B cell (primary cell): ENCODE measurements at regions not wholly inside any gene's neighbourhood (a gene's known extent, or its start where the extent isn't known, plus 50 kb on each side); places are given as distances from the start of the nearest gene placed in this dataset.

Experiments used
- ATAC-seq: fragments of 200-7000 bp; cut with Tn5 transposase; one replicate; pipeline ENCODE4 v1.10.0; 2021; ENCODE audit warnings: low read depth, mild to moderate bottlenecking, moderate number of reproducible peaks, moderate library complexity
- CTCF ChIA-PET: fragments of 350-600 bp; sonication (Branson Sonifier 250); formaldehyde crosslinking; loops from one replicate; lab custom pipeline; 2021; ENCODE audit warnings: antibody characterized with exemption, inconsistent platforms; lab: Charles Lee
- POLR2A ChIA-PET: fragments of 350-600 bp; sonication (Branson Sonifier 250); formaldehyde crosslinking; loops from one replicate; lab custom pipeline; 2021; ENCODE audit warnings: antibody characterized with exemption; lab: Charles Lee
- DNase-seq: peaks from one replicate; pipeline ENCODE4 v3.0.0; 2013
- H2AFZ ChIP-seq: 2 replicates; pipeline ENCODE4 v1.6.1; 2012; ENCODE audit warnings: mild to moderate bottlenecking, low read depth, low read length; ENCODE audit not compliant: insufficient read depth, poor library complexity, severe bottlenecking
- H3K27ac ChIP-seq, 2 donors: 1 replicate in 1 of 2; 2 replicates in 1 of 2; pipeline ENCODE4 v1.5.1; 2012 to 2013; ENCODE audit warnings: low read length in 2 of 2, mild to moderate bottlenecking in 2 of 2, moderate library complexity in 1 of 2
- H3K27me3 ChIP-seq, 4 experiments: fragments of 200-600 bp in 1 of 4; sonication (generic) in 1 of 4; replicated peaks in 1 of 4; 1 replicate in 2 of 4; 2 replicates in 2 of 4; pipeline versions ENCODE4 v1.6.1 to v1.7.0; 2013 to 2016; ENCODE audit warnings: low read length in 3 of 4, mild to moderate bottlenecking in 2 of 4, mixed read lengths in 1 of 4, moderate library complexity in 1 of 4; ENCODE audit not compliant: insufficient read depth in 4 of 4, control insufficient read depth in 3 of 4; ENCODE audit errors: control extremely low read depth in 1 of 4
- H3K36me3 ChIP-seq, 2 experiments: replicated peaks in 1 of 2; 1 replicate in 1 of 2; 2 replicates in 1 of 2; pipeline versions ENCODE4 v1.6.1 to v1.7.1; 2013; ENCODE audit warnings: low read length in 1 of 2; ENCODE audit not compliant: insufficient read depth in 2 of 2, control insufficient read depth in 1 of 2; ENCODE audit errors: control extremely low read depth in 1 of 2, extremely low read depth in 1 of 2
- H3K4me1 ChIP-seq, 2 donors: fragments of 200-600 bp in 1 of 2; sonication (generic) in 1 of 2; 1 replicate in 1 of 2; 2 replicates in 1 of 2; pipeline versions ENCODE4 v1.5.1 to v1.6.1; 2013 to 2017; ENCODE audit warnings: low read length in 2 of 2; ENCODE audit not compliant: control insufficient read depth in 2 of 2, insufficient read depth in 2 of 2
- H3K4me2 ChIP-seq: replicated peaks from 2 replicates; pipeline ENCODE3; 2012; ENCODE audit warnings: mild to moderate bottlenecking, low read depth, low read length; ENCODE audit not compliant: poor library complexity, severe bottlenecking
- H3K4me3 ChIP-seq, 5 experiments: fragments of 200-600 bp in 1 of 5; sonication (generic) in 1 of 5; 1 replicate in 3 of 5; 2 replicates in 2 of 5; pipeline versions ENCODE4 v1.5.1 to v1.7.0; 2011 to 2016; ENCODE audit warnings: low read length in 4 of 5, mild to moderate bottlenecking in 4 of 5, low read depth in 2 of 5, control low read depth in 1 of 5, moderate library complexity in 1 of 5; ENCODE audit not compliant: insufficient read depth in 1 of 5; ENCODE audit errors: control extremely low read depth in 1 of 5, extremely low read depth in 1 of 5
- H3K79me2 ChIP-seq: fragments of 200-600 bp; sonication (generic); one replicate; pipeline ENCODE4 v1.6.0; 2016; ENCODE audit warnings: low read length; ENCODE audit not compliant: control insufficient read depth, insufficient read depth
- H3K9ac ChIP-seq: fragments of 200-600 bp; sonication (generic); 2 replicates; pipeline ENCODE4 v1.6.1; 2017; ENCODE audit warnings: mild to moderate bottlenecking, low read length, moderate library complexity
- H3K9me3 ChIP-seq, 3 donors: one replicate each; pipeline versions ENCODE4 v1.6.1 to v1.7.1; 2013; ENCODE audit warnings: low read length in 2 of 3; ENCODE audit not compliant: control insufficient read depth in 2 of 3, insufficient read depth in 1 of 3; ENCODE audit errors: control extremely low read depth in 1 of 3
- H4K20me1 ChIP-seq: 2 replicates; pipeline ENCODE4 v1.6.0; 2012; ENCODE audit warnings: mild to moderate bottlenecking, low read length; ENCODE audit not compliant: insufficient read depth, control insufficient read depth, poor library complexity, severe bottlenecking
- H3K27ac Mint-ChIP-seq: one replicate; pipeline ENCODE4 v1.8.0; 2021; ENCODE audit warnings: mixed read lengths
- H3K27me3 Mint-ChIP-seq: one replicate; pipeline ENCODE4 v1.8.0; 2021; ENCODE audit warnings: mixed read lengths
- H3K4me1 Mint-ChIP-seq: one replicate; pipeline ENCODE4 v1.8.0; 2021; ENCODE audit warnings: mixed read lengths
- H3K4me3 Mint-ChIP-seq: one replicate; pipeline ENCODE4 v1.8.0; 2021; ENCODE audit warnings: mixed read lengths
- H3K9me3 Mint-ChIP-seq: one replicate; pipeline ENCODE4 v1.8.0; 2022; ENCODE audit warnings: mixed read lengths; ENCODE audit not compliant: insufficient read depth
- EZH2 ChIP-seq: IDR thresholded peaks from 2 replicates; pipeline ENCODE4 v1.6.1; 2012; ENCODE audit warnings: borderline replicate concordance, low read depth, mild to moderate bottlenecking, moderate library complexity, low read length; ENCODE audit not compliant: insufficient read depth, poor library complexity, severe bottlenecking
- WGBS: methylation state at CpG from one replicate; pipeline ENCODE4 v1.1.5; 2013; ENCODE audit warnings: missing lambda C conversion rate; ENCODE audit not compliant: insufficient coverage; 5-methylcytosine and 5-hydroxymethylcytosine counted together
- intact Hi-C: fragments of 100-400 bp; cut with micrococcal nuclease; formaldehyde crosslinking; loops from one replicate; pipeline ENCODE4 v1.10.0; 2022
- TF ChIP-seq, protein P1 (sequence below): fragments of 200-600 bp; IDR thresholded peaks from one replicate; pipeline ENCODE4 v1.8.0; 2022; ENCODE audit warnings: antibody characterized with exemption, mild to moderate bottlenecking

DNA sequence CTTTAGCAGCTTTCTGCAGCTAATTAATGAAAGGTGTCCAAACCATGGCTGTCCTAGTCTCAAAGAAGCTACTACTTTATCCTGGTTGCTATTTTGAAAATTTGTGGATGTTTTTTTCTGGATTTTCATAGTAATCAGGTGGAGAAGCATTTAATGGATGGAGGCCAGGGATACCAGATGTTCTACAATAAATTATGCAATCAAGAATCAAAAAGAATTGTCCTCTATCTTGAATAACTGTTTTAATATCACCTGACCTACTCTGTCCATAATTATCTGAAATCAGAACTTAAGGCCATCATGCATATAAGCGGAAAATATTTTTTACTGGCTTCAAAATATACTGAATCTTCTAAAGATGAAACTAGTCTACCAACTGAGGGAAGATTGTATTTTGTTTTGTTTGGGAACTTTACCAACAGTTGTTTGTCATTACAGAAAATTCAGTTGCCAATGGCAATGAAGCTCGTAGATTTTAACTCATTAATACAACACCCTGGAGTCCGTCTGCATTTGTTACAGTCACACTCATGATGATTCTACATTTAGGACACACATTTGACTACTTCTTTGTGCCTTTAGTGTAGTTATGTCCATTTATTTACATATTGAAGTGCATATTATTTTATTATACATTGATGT is 762.3 kb upstream of the GRM7 start:
- Histone ChIP-seq H3K9me3 (peaks cover 0 to 1% (median 0%) of the 10 kb centered on the region in 3 donors), H3K79me2 (no peaks in the 10 kb centered on the region), H3K4me3 (no peak overlapping the region), H3K36me3 (no peaks in the 10 kb centered on the region), H3K27ac (no peak overlapping the region), H3K9ac (no peak overlapping the region), H3K27me3 (no peaks in the 10 kb centered on the region), H2AFZ (no peak overlapping the region), H3K4me1 (no peaks in the 10 kb centered on the region), H4K20me1 (no peaks in the 10 kb centered on the region), H3K4me2 (no peak overlapping the region)
- no peaks in the 10 kb centered on the region for H3K27me3 Mint-ChIP-seq
- no peak overlapping the region for H3K27ac Mint-ChIP-seq
- no peak overlapping the region for H3K4me3 Mint-ChIP-seq
- H3K9me3 Mint-ChIP-seq = no peaks in the 10 kb centered on the region
- ChIA-PET CTCF (no interaction called here), POLR2A (no interaction called here)
- no peak for TF ChIP-seq EZH2
- no CpG with 5 or more reads among the region's 3 CpGs for WGBS
- DNase-seq (no peak), ATAC-seq (no peak)
- intact Hi-C loops = no loop called here
- no peaks in the 10 kb centered on the region for H3K4me1 Mint-ChIP-seq

DNA sequence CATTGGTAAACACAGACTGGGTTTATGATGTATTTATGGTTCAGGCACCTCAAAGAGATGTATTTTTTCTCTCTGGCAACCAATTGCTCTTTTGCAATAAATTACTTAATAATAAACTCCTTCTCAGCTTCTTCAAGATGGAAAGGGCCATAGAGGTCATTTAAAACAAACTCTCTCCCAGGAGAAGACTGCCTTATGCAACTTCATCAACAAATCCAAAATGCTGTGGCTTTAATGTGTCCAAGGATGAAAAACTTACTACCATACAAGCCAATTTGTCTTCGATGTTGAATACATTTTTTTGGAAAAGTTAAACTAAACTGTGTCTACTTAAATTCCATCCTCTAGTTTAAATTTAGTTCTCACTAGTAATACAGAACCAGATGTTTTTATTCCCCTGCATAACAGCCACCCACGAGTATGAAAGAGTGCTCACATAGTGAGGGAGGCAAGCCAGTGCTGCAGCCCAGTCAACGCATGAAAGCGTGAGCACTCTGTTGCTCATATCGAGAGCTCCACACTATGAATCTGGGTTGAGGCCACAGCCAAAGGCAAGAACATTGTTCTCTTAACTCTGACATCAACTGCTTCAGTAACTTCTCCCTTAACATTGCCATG is 761.3 kb upstream of the GRM7 start:
- Histone ChIP-seq H3K27me3 (no peaks in the 10 kb centered on the region), H3K4me1 (no peaks in the 10 kb centered on the region), H3K9ac (no peak overlapping the region), H3K27ac (no peak overlapping the region), H4K20me1 (no peaks in the 10 kb centered on the region), H2AFZ (no peak overlapping the region), H3K9me3 (peaks cover 0 to 1% (median 0%) of the 10 kb centered on the region in 3 donors), H3K79me2 (no peaks in the 10 kb centered on the region), H3K4me2 (no peak overlapping the region), H3K4me3 (no peak overlapping the region), H3K36me3 (no peaks in the 10 kb centered on the region)
- no peak overlapping the region for H3K27ac Mint-ChIP-seq
- no peaks in the 10 kb centered on the region for H3K9me3 Mint-ChIP-seq
- 95% methylated on average over 4 of the region's 5 CpGs for WGBS
- intact Hi-C loops = no loop called here
- no peak overlapping the region for H3K4me3 Mint-ChIP-seq
- POLR2A ChIA-PET = no interaction called here
- no peaks in the 10 kb centered on the region for H3K4me1 Mint-ChIP-seq
- no peaks in the 10 kb centered on the region for H3K27me3 Mint-ChIP-seq
- ATAC-seq = no peak
- no peak for TF ChIP-seq EZH2
- TF ChIP-seq, protein P1, sequence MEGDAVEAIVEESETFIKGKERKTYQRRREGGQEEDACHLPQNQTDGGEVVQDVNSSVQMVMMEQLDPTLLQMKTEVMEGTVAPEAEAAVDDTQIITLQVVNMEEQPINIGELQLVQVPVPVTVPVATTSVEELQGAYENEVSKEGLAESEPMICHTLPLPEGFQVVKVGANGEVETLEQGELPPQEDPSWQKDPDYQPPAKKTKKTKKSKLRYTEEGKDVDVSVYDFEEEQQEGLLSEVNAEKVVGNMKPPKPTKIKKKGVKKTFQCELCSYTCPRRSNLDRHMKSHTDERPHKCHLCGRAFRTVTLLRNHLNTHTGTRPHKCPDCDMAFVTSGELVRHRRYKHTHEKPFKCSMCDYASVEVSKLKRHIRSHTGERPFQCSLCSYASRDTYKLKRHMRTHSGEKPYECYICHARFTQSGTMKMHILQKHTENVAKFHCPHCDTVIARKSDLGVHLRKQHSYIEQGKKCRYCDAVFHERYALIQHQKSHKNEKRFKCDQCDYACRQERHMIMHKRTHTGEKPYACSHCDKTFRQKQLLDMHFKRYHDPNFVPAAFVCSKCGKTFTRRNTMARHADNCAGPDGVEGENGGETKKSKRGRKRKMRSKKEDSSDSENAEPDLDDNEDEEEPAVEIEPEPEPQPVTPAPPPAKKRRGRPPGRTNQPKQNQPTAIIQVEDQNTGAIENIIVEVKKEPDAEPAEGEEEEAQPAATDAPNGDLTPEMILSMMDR = no peak
- CTCF ChIA-PET = no interaction called here
- DNase-seq = no peak
